ENCODE measurements at regions not wholly inside any gene's neighbourhood (a gene's known extent, or its start where the extent isn't known, plus 50 kb on each side); places are given as distances from the start of the nearest gene placed in this dataset.

- H3K4me3 ChIP-seq (ENCODE audit: low read length in 2 of 2), result no peak overlapping the region
- no peak for DNase-seq
- no peak overlapping the region for H3K27ac Mint-ChIP-seq
- intact Hi-C loops (cut with micrococcal nuclease), result no loop called here
- no peaks in the 10 kb centered on the region for H3K4me1 Mint-ChIP-seq
- no peaks in the 10 kb centered on the region for H3K27me3 ChIP-seq (ENCODE audit: insufficient read depth, low read length)
- H3K36me3 ChIP-seq (ENCODE audit: insufficient read depth, low read length), result no peaks in the 10 kb centered on the region
- CTCF ChIA-PET (ENCODE audit: partially characterized antibody), result interaction anchor here (1.0 to 1.2 kb wide), 2 partner anchors 13 to 28 kb away, joined by 3 read pairs; no protein-coding TSS in a partner anchor
- H3K27ac ChIP-seq (ENCODE audit: low read depth, low read length), result no peak overlapping the region
- no peaks in the 10 kb centered on the region for H3K4me1 ChIP-seq (ENCODE audit: insufficient read depth, low read length)
- H3K9me3 Mint-ChIP-seq, result no peaks in the 10 kb centered on the region
- H3K4me3 Mint-ChIP-seq, result no peak overlapping the region
- no peaks in the 10 kb centered on the region for H3K27me3 Mint-ChIP-seq
- H3K36me3 Mint-ChIP-seq, result no peaks in the 10 kb centered on the region
- H3K9me3 ChIP-seq (ENCODE audit: control insufficient read depth in 1 of 2, low read length in 2 of 2), result no peaks in the 10 kb centered on the region
- POLR2A ChIA-PET (ENCODE audit: partially characterized antibody), result no interaction called here
Observed at GRCh38 chr4:113811359-113811758, 49.8 kb upstream of the CAMK2D start.
